BE2C (cell line): ENCODE measurements at regions not wholly inside any gene's neighbourhood (a gene's known extent, or its start where the extent isn't known, plus 50 kb on each side); places are given as distances from the start of the nearest gene placed in this dataset.

Source experiments
- DNase-seq: peaks from one replicate; pipeline ENCODE4 v3.0.0-alpha.2; 2020
- H3K27me3 ChIP-seq: fragments of 250-450 bp; sonication (Bioruptor Pico); 2 replicates; pipeline ENCODE4 v1.5.1; 2020; ENCODE audit warnings: mild to moderate bottlenecking
- H3K36me3 ChIP-seq: fragments of 250-450 bp; sonication (Bioruptor Pico); 2 replicates; pipeline ENCODE4 v1.5.1; 2020; ENCODE audit warnings: mild to moderate bottlenecking
- H3K4me1 ChIP-seq: fragments of 250-450 bp; sonication (Bioruptor Pico); 2 replicates; pipeline ENCODE4 v1.5.1; 2020
- H3K4me3 ChIP-seq: 2 replicates; pipeline ENCODE4 v1.5.1; 2011; ENCODE audit warnings: low read depth, low read length
- H3K9me3 ChIP-seq: fragments of 250-450 bp; sonication (Bioruptor Pico); 2 replicates; pipeline ENCODE4 v1.5.1; 2020
- TF ChIP-seq, protein P1 (sequence below): IDR thresholded peaks from 2 replicates; pipeline ENCODE4 v1.5.1; 2012; ENCODE audit warnings: mild to moderate bottlenecking, low read depth, low read length

- Histone ChIP-seq H3K9me3 (no peaks in the 10 kb centered on the region), H3K4me1 (no peaks in the 10 kb centered on the region), H3K36me3 (no peaks in the 10 kb centered on the region), H3K27me3 (no peaks in the 10 kb centered on the region), H3K4me3 (no peak overlapping the region)
- DNase-seq = no peak
- TF ChIP-seq, protein P1, sequence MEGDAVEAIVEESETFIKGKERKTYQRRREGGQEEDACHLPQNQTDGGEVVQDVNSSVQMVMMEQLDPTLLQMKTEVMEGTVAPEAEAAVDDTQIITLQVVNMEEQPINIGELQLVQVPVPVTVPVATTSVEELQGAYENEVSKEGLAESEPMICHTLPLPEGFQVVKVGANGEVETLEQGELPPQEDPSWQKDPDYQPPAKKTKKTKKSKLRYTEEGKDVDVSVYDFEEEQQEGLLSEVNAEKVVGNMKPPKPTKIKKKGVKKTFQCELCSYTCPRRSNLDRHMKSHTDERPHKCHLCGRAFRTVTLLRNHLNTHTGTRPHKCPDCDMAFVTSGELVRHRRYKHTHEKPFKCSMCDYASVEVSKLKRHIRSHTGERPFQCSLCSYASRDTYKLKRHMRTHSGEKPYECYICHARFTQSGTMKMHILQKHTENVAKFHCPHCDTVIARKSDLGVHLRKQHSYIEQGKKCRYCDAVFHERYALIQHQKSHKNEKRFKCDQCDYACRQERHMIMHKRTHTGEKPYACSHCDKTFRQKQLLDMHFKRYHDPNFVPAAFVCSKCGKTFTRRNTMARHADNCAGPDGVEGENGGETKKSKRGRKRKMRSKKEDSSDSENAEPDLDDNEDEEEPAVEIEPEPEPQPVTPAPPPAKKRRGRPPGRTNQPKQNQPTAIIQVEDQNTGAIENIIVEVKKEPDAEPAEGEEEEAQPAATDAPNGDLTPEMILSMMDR = no peak
Measured at GRCh38 chr2:194723446-194723845, 933.6 kb upstream of the SLC39A10 start.

DNA sequence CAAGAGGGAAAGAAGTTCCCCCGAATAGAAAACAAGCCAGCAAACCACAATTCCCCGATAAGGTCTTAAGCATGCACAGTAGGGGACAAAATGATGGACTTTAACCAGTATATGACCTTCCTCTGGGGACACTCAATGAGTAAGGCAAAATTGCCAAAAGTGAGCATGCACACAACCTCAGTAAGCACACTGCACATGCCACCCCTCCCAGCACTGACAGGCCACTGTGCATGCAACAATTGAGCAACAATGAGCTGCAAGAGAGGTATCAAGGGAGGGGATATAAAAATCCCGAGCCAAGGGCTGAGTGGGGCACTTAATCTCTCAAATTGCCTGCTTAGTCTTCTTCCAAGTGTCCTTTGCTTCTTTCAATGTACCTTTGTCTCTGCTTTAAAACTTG lies 935.8 kb upstream of the SLC39A10 start:
- TF ChIP-seq, protein P1 = no peak
- Histone ChIP-seq H3K9me3 (no peaks in the 10 kb centered on the region), H3K27me3 (no peaks in the 10 kb centered on the region), H3K36me3 (no peaks in the 10 kb centered on the region), H3K4me3 (no peak overlapping the region), H3K4me1 (no peaks in the 10 kb centered on the region)
- DNase-seq = no peak

DNA sequence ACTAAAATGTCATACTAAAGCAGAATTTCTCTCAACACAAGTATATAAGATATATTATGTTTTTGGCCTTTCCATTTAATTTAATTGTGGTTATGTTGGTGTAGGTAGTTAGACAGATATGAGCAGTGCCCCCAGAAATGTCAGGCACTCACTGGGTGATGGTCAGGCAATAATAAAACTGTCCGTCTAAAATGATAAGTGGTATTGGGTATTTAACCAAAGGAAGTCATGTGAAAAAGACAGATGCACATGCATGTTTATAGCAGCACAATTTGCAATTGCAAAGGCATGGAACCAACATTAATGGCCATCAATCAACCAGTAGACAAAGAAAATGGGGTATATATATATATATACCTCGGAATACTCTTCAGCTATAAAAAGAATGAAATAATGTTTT lies 936.6 kb upstream of the SLC39A10 start:
- TF ChIP-seq, protein P1 = no peak
- Histone ChIP-seq H3K4me3 (no peak overlapping the region), H3K9me3 (no peaks in the 10 kb centered on the region), H3K36me3 (no peaks in the 10 kb centered on the region), H3K4me1 (no peaks in the 10 kb centered on the region), H3K27me3 (no peaks in the 10 kb centered on the region)
- DNase-seq = no peak

DNA sequence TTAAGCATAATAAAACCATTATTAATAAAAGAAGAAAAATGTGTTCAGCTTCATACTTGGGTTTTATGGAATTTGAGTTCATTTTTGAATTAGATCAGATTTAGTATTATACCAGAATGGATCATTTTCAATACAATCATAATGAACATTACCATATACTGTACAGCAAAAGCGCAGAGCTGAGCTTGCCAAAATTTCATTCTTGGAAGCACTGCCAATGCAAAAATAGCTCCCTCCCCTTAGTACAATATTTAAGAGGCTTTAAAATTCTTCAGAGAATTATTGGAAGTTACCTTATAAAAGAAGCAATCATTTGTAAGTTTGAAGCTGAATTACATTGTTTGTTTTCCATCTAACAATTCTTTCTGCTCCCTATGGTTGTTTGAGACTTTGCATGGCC lies 938.1 kb upstream of the SLC39A10 start:
- Histone ChIP-seq H3K4me3 (no peak overlapping the region), H3K27me3 (no peaks in the 10 kb centered on the region), H3K36me3 (no peaks in the 10 kb centered on the region), H3K4me1 (no peaks in the 10 kb centered on the region), H3K9me3 (no peaks in the 10 kb centered on the region)
- no peak for DNase-seq
- TF ChIP-seq, protein P1 = no peak

DNA sequence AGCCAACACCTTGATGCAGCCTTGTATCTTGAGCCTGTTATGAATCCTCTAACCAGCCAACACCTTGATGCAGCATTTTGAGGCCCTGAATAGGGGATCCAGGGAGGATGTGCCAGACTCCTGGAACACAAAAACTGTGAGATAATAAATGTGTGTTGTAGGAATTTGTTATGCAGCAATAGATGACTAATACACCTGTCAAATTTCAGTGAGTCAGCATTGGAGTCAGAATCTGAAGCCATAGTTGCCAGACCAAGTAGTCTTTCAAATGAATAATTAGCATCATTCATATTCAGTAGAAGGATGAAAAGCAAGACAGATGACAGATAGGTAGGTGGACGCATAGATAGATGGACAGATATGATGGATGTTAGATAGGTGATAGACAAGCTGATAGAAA lies 942.5 kb upstream of the SLC39A10 start:
- TF ChIP-seq, protein P1 = no peak
- no peaks in the 10 kb centered on the region for H3K27me3 ChIP-seq

DNA sequence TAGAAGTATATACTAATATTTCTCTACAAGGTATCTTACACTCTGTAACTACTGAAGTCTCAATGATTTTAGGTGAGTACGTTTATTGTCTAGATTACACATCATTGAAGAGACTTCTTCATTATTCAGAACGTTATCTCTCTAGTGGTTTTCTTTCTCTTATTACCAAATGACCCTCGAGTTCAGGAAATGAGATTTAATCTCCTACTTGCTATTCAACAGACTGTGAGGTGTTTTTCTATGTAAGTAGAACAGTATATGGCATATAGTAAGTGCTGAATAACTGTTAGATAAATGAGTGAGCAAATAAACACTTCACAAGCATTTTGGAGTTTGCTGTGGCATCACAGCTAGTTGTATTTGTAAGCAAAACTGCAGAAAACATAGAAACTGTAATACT lies 947.2 kb upstream of the SLC39A10 start:
- DNase-seq = no peak
- TF ChIP-seq, protein P1 = no peak

More for the DNA sequence above, 942.5 kb upstream of the SLC39A10 start:
- no peak for DNase-seq
- no peaks in the 10 kb centered on the region for H3K4me1 ChIP-seq
- no peaks in the 10 kb centered on the region for H3K9me3 ChIP-seq
- no peaks in the 10 kb centered on the region for H3K36me3 ChIP-seq
- no peak overlapping the region for H3K4me3 ChIP-seq

More for the DNA sequence above, 947.2 kb upstream of the SLC39A10 start:
- Histone ChIP-seq H3K36me3 (no peaks in the 10 kb centered on the region), H3K27me3 (no peaks in the 10 kb centered on the region), H3K4me3 (no peak overlapping the region), H3K9me3 (no peaks in the 10 kb centered on the region), H3K4me1 (no peaks in the 10 kb centered on the region)
